Left lung (tissue), 4 donors: ENCODE measurements at regions not wholly inside any gene's neighbourhood (a gene's known extent, or its start where the extent isn't known, plus 50 kb on each side); places are given as distances from the start of the nearest gene placed in this dataset.

Experiments used
- ATAC-seq: fragments of 200-7000 bp; cut with Tn5 transposase; one replicate; pipeline ENCODE4 v1.9.1; 2020; ENCODE audit warnings: moderate library complexity
- DNase-seq, 4 donors: peaks; one replicate each; pipeline ENCODE4 v3.0.0-alpha.2; 2013 to 2020
- H3K27ac ChIP-seq, 2 donors: fragments of 200-600 bp; sonication (generic) in 1 of 2; one replicate each; pipeline versions ENCODE4 v1.5.0 to v1.8.0; 2020 to 2021
- H3K27me3 ChIP-seq, 2 donors: fragments of 200-600 bp; sonication (generic) in 1 of 2; one replicate each; pipeline versions ENCODE4 v1.5.0 to v1.8.0; 2020 to 2021
- H3K36me3 ChIP-seq, 2 donors: fragments of 200-600 bp; sonication (generic) in 1 of 2; one replicate each; pipeline versions ENCODE4 v1.5.0 to v1.8.0; 2020 to 2021
- H3K4me1 ChIP-seq, 2 donors: fragments of 200-600 bp; one replicate each; pipeline ENCODE4 v1.8.0; 2021
- H3K4me3 ChIP-seq, 2 donors: fragments of 200-600 bp; sonication (generic) in 1 of 2; one replicate each; pipeline versions ENCODE4 v1.5.0 to v1.8.0; 2020 to 2021; ENCODE audit warnings: mild to moderate bottlenecking in 1 of 2
- H3K9me3 ChIP-seq, 2 donors: fragments of 200-600 bp; sonication (generic) in 1 of 2; one replicate each; pipeline versions ENCODE4 v1.5.0 to v1.8.0; 2020 to 2021
- CTCF ChIP-seq, 2 donors: fragments of 200-600 bp; sonication (generic) in 1 of 2; IDR thresholded peaks; one replicate each; pipeline versions ENCODE4 v1.5.0 to v1.8.0; 2021; ENCODE audit warnings: antibody characterized with exemption in 2 of 2
- intact Hi-C, 2 donors: fragments of 100-400 bp; cut with DNase I; formaldehyde crosslinking; loops; one replicate each; pipeline versions ENCODE4 v1.11.2 to v1.14.2; 2022
- donor health status: DM: no; HTN: yes; CAD: no.
- donor health status: DM: no; HTN: no; CAD: no.

GRCh38 chr7:97390915-97391593 is 273.6 kb downstream of the SDHAF3 start:
- Histone ChIP-seq H3K9me3 (no peaks in the 10 kb centered on the region), H3K27ac (no peak overlapping the region), H3K27me3 (no peaks in the 10 kb centered on the region), H3K4me3 (no peak overlapping the region), H3K36me3 (no peaks in the 10 kb centered on the region), H3K4me1 (no peaks in the 10 kb centered on the region)
- intact Hi-C loops, result no loop called here
- no peak for TF ChIP-seq CTCF (IDR thresholded peaks at IDR 0.05)
- DNase-seq, result no peak
- ATAC-seq, result no peak

GRCh38 chr7:97401398-97401797 is 283.9 kb downstream of the SDHAF3 start:
- no peaks in the 10 kb centered on the region for H3K27me3 ChIP-seq
- no peak overlapping the region for H3K4me3 ChIP-seq
- no peak for ATAC-seq
- peak in 1 of 4 donors; percentile 0 for DNase-seq
- H3K27ac ChIP-seq, result no peak overlapping the region
- H3K36me3 ChIP-seq, result no peaks in the 10 kb centered on the region
- no peaks in the 10 kb centered on the region for H3K4me1 ChIP-seq
- no peaks in the 10 kb centered on the region for H3K9me3 ChIP-seq
- intact Hi-C loops, result no loop called here
- no peak for TF ChIP-seq CTCF (IDR thresholded peaks at IDR 0.05)

- intact Hi-C loops, result no loop called here
- H3K36me3 ChIP-seq, result no peaks in the 10 kb centered on the region
- no peak for TF ChIP-seq CTCF (IDR thresholded peaks at IDR 0.05)
- H3K9me3 ChIP-seq, result no peaks in the 10 kb centered on the region
- DNase-seq (no peak), ATAC-seq (no peak)
- no peak overlapping the region for H3K27ac ChIP-seq
- H3K4me1 ChIP-seq, result no peaks in the 10 kb centered on the region
- H3K4me3 ChIP-seq, result no peak overlapping the region
- no peaks in the 10 kb centered on the region for H3K27me3 ChIP-seq
Measured at GRCh38 chr7:97405835-97406234, 288.3 kb downstream of the SDHAF3 start.

- Histone ChIP-seq H3K27ac (no peak overlapping the region), H3K27me3 (no peaks in the 10 kb centered on the region), H3K9me3 (no peaks in the 10 kb centered on the region), H3K36me3 (no peaks in the 10 kb centered on the region), H3K4me3 (no peak overlapping the region), H3K4me1 (no peaks in the 10 kb centered on the region)
- ATAC-seq, result no peak
- TF ChIP-seq CTCF (IDR thresholded peaks at IDR 0.05), result no peak
- no peak for DNase-seq
- intact Hi-C loops, result no loop called here
Measured at GRCh38 chr7:97407106-97407505, 289.6 kb downstream of the SDHAF3 start.

- no peaks in the 10 kb centered on the region for H3K36me3 ChIP-seq
- no peaks in the 10 kb centered on the region for H3K27me3 ChIP-seq
- TF ChIP-seq CTCF (IDR thresholded peaks at IDR 0.05), result no peak
- no peak overlapping the region for H3K4me3 ChIP-seq
- no peak overlapping the region for H3K27ac ChIP-seq
- ATAC-seq (no peak), DNase-seq (no peak)
- intact Hi-C loops, result no loop called here
- H3K4me1 ChIP-seq, result no peaks in the 10 kb centered on the region
- no peaks in the 10 kb centered on the region for H3K9me3 ChIP-seq
Measured at GRCh38 chr7:97409346-97409745, 291.8 kb downstream of the SDHAF3 start.
